ENCODE measurements at regions not wholly inside any gene's neighbourhood (a gene's known extent, or its start where the extent isn't known, plus 50 kb on each side); places are given as distances from the start of the nearest gene placed in this dataset.

- in situ Hi-C loops (cut with HindIII; ENCODE audit: low sequenced_read_pairs), result no loop called here
Observed at GRCh38 chr2:2495606-2496005, 164.5 kb upstream of the MYT1L start.

DNA sequence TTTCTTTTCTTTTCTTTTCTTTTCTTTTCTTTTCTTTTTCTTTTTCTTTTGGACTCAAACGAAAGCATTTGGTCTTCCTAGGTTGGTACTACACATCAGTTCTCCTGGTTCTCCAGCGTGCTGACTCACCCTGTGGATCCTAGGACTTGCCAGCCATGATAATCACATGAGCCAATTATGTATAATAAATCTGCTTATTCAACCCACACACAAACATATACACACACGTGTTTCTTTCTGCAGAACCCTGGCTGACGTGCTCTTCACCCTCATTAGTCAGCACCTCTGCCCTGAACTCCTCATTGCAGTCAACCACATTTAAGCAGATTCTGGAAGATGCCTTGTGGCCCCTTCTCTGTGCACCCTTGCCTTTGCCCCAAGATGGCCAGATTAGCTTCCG, 162.4 kb upstream of the MYT1L start:
- in situ Hi-C loops (cut with HindIII; ENCODE audit: low sequenced_read_pairs), result no loop called here

GRCh38 chr2:2492800-2493199, 161.7 kb upstream of the MYT1L start:
- in situ Hi-C loops (cut with HindIII; ENCODE audit: low sequenced_read_pairs), result no loop called here

- in situ Hi-C loops (cut with HindIII; ENCODE audit: low sequenced_read_pairs), result no loop called here
Observed at GRCh38 chr2:2491964-2492363, 160.9 kb upstream of the MYT1L start.

GRCh38 chr2:2484301-2484700, 153.2 kb upstream of the MYT1L start:
- in situ Hi-C loops (cut with HindIII; ENCODE audit: low sequenced_read_pairs), result no loop called here

GRCh38 chr2:2482851-2483250, 151.8 kb upstream of the MYT1L start:
- in situ Hi-C loops (cut with HindIII; ENCODE audit: low sequenced_read_pairs), result no loop called here

- in situ Hi-C loops (cut with HindIII; ENCODE audit: low sequenced_read_pairs), result no loop called here
Observed at GRCh38 chr2:2472881-2473280, 141.8 kb upstream of the MYT1L start.

GRCh38 chr2:2472044-2472443, 141.0 kb upstream of the MYT1L start:
- in situ Hi-C loops (cut with HindIII; ENCODE audit: low sequenced_read_pairs), result no loop called here

GRCh38 chr2:2466534-2466933, 135.5 kb upstream of the MYT1L start:
- in situ Hi-C loops (cut with HindIII; ENCODE audit: low sequenced_read_pairs), result no loop called here

DNA sequence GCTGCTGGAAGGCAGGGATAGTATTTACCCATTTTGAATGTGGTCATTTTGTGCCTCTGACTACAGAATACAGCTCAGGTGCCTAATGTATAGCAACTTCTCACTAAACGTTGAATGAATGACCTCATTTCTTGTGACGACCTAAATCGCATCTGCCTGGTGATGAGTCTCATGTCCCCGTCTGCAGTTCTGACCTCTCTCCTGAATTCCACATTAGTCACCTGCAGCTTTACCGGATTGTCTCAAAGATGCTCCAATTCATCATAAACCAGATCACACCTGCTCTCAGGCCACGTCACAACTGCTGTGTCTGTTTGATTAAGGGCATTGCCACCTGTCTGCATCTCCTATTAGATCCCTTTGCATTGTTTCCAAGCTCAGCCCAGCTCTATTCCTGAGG, 133.6 kb upstream of the MYT1L start:
- in situ Hi-C loops (cut with HindIII; ENCODE audit: low sequenced_read_pairs), result no loop called here

GRCh38 chr2:2464094-2464493, 133.0 kb upstream of the MYT1L start:
- in situ Hi-C loops (cut with HindIII; ENCODE audit: low sequenced_read_pairs), result no loop called here

GRCh38 chr2:2456721-2457120, 125.6 kb upstream of the MYT1L start:
- in situ Hi-C loops (cut with HindIII; ENCODE audit: low sequenced_read_pairs), result no loop called here

DNA sequence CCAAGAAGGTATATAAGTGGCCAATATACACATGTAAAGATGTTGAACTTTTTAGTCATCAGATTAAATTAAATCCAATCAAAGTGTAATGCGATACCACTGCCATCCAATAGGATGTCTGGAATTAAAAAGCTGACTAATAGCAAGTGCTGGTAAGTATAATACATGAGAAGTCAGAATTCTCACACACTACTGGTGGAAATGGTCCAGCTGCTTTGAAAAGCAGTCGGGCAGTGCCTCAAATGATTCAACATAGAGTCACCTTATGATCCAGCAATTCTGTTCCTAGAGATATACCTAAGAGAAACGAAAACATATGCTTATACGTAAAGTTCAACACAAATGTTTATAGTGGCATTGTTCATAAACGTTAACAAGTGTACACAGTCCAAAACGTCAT, 124.1 kb upstream of the MYT1L start:
- in situ Hi-C loops (cut with HindIII; ENCODE audit: low sequenced_read_pairs), result no loop called here

- in situ Hi-C loops (cut with HindIII; ENCODE audit: low sequenced_read_pairs), result loop anchor here (5.0 kb wide), 1 partner anchor 101 kb away; no protein-coding TSS in a partner anchor
Observed at GRCh38 chr2:2452961-2453360, 121.9 kb upstream of the MYT1L start.

GRCh38 chr2:2451275-2451674, 120.2 kb upstream of the MYT1L start:
- in situ Hi-C loops (cut with HindIII; ENCODE audit: low sequenced_read_pairs), result loop anchor here (5.0 kb wide), 1 partner anchor 99 kb away; no protein-coding TSS in a partner anchor

DNA sequence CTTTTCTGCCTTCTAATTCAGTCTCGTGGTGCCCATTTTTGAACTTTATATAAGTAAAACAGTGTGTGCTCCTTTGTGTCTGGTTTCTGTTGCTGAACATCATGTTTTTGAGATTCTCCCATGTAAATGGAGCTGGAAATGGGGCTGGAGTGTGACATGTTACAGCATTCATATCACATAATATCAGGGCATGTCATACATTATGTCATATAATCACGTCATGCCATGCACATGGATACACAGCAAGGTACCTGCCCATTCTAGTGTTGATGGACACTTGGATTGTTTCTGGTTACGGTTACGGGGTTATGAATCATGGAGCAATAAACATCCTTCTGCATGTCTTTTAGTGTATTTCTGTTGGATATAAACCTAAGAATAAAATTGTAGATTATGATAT, 117.1 kb upstream of the MYT1L start:
- in situ Hi-C loops (cut with HindIII; ENCODE audit: low sequenced_read_pairs), result no loop called here

- in situ Hi-C loops (cut with HindIII; ENCODE audit: low sequenced_read_pairs), result no loop called here
Observed at GRCh38 chr2:2422621-2423020, 91.5 kb upstream of the MYT1L start.

DNA sequence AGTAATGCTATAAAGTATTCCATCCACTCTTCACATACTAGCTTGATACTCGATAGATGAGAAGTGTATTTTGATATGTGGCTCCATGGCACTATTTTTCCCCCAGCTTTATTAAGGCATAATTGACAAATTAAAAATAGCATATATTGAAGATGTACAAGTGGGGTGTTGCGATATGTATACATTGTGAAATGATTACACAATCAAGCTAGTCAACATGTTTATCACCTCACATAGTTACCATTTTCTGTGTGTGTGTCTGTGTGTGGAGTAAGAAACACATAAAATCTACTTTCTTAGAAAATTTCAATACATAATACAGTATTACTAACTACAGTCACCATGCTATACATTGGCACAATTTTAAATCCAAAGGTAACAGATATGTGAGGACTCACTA, 82.5 kb upstream of the MYT1L start:
- in situ Hi-C loops (cut with HindIII; ENCODE audit: low sequenced_read_pairs), result no loop called here

GRCh38 chr2:2410987-2411386, 79.9 kb upstream of the MYT1L start:
- in situ Hi-C loops (cut with HindIII; ENCODE audit: low sequenced_read_pairs), result no loop called here

- in situ Hi-C loops (cut with HindIII; ENCODE audit: low sequenced_read_pairs), result no loop called here
Observed at GRCh38 chr2:2409481-2409880, 78.4 kb upstream of the MYT1L start.

DNA sequence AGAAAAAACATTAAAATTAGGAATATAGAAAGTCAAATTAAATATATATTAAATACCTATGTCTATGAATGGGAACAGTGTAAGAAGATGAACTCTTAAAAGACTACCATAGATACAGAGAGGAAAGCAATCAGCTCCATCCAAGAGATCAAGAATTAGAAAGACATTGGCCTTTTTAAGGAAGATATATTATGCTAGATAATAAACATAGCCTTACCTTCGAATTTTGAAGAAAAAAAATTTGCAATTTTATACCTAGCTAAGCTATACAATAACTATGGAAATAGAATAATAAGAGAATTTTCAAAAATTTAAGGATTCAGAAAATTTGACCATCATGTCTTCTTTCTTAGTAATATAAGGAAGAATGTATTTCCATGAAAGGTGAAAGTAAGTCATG, 74.7 kb upstream of the MYT1L start:
- in situ Hi-C loops (cut with HindIII; ENCODE audit: low sequenced_read_pairs), result no loop called here

GRCh38 chr2:2400286-2401038, 69.4 kb upstream of the MYT1L start:
- in situ Hi-C loops (cut with HindIII; ENCODE audit: low sequenced_read_pairs), result no loop called here

GRCh38 chr2:2399396-2399795, 68.3 kb upstream of the MYT1L start:
- in situ Hi-C loops (cut with HindIII; ENCODE audit: low sequenced_read_pairs), result no loop called here

All from endothelial cell of hepatic sinusoid (primary cell).